GM18505 (cell line): ENCODE measurements at regions not wholly inside any gene's neighbourhood (a gene's known extent, or its start where the extent isn't known, plus 50 kb on each side); places are given as distances from the start of the nearest gene placed in this dataset.

ENCODE experiments used
- ATAC-seq: cut with Tn5 transposase; IDR thresholded peaks from one replicate; pipeline ENCODE4 v1.9.1; 2021; ENCODE audit not compliant: unreplicated experiment
- POLR2A ChIP-seq: IDR thresholded peaks from 4 replicates; pipeline ENCODE4 v1.6.1; 2011; ENCODE audit warnings: borderline replicate concordance; ENCODE audit not compliant: insufficient read depth, insufficient read length; ENCODE audit errors: extremely low read depth

DNA sequence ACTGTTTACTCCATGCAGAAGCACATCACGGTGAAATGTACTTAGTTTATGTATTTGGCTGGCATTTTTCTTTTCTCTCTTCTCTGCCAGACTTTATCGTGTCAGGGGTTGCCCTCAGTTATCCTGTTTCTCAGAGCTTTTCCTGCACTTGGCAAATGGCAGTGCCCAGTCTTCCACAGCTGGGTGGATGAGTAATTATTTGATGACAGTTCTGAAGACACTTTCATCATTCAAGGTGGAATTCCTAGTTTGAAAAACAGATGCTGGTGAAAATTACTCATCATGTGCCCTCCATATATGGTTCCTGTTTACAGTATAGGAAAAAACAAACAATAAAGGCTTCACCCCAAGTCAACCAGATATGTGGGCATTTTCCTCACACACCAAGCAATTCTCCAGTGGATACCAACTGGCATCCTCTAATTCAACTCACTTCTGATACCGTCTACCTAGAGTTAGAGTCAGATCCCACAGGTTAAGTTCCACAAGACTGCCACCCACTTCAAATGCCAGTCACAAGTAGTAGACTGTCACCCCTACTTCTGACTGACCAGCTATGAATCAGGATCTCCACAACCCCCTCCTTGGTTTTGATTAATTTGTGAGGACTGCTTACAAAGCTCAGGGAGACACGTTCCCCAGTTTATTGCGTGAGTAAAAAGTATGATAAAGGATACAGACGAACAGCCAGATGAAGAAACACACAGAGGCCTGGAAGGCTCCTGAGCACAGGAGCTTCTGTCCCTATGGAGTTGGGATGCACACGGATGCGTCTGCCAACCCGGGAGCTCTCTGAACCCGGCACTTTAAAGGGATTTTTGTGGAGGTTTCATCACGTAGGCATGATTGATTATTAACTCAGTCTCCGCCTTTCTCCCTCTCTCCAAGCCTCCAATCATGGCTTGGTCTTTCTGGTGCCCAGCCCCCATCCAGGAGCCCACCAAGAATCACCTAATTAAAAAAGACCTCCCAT lies 72.9 kb downstream of the CLDN34 start:
- no peak for TF ChIP-seq POLR2A
- no peak for ATAC-seq

- ATAC-seq = no peak
- TF ChIP-seq POLR2A = no peak
Observed at GRCh38 chrX:10040961-10041360, 73.8 kb downstream of the CLDN34 start.

DNA sequence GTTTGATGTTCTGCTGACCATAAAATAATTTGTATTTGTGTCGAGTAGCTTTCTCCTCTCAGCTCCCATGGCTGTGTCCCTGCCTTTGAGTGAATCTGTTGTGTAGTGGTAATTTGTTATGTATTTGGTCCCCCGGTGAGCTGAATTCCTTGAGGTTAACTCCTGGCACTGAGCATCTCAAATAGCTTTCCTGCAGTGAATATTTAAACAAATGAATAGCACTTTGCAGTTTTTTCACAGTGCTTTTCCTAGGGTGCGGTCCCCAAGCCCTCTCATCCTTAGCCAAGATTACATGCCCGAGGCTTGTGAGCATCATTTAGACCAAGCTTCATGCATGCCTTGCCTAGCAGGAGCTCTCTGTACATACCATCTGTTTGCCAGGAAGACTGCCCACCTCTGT lies 74.2 kb downstream of the CLDN34 start:
- ATAC-seq = no peak
- TF ChIP-seq POLR2A = no peak

DNA sequence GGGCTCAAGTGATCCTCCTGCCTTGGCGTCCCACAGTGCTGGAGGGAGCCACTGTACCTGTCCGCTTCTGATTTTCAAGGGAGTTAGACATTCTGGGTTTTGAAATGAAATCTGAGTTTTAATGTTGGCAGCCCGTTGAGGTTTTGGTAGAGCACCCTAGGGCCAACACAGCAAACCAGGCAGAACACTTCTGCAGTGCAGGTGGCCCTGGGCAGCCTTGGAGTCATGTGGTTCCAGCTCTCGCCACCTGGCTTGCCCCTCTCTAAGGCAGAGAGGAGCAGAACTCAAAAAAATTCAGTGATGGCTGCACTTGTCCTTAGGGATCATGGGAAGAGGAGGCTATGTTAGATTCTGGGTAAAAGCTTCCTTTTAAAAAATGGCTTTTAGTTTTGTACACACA lies 74.9 kb downstream of the CLDN34 start:
- no peak for TF ChIP-seq POLR2A
- no peak for ATAC-seq

- TF ChIP-seq POLR2A = no peak
- ATAC-seq = no peak
Observed at GRCh38 chrX:10043386-10043785, 76.2 kb downstream of the CLDN34 start.

DNA sequence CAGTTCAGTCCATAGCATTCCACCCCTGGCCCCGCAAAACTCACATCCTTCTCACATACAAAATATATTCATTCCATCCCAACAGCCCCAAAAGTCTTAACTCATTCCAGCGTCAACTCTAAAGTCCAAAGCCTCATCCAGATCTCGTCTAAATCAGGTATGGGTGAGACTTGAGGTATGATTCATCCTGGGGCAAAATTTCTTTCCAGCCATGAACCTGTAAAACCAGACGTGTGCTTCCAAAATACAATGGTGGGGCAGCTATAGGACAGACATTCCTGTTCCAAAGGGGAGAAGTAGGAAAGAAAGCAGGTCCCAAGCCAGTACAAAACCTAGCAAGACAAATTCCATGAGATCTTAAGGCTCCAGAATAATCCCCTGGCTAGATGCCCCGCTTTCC lies 76.9 kb downstream of the CLDN34 start:
- no peak for TF ChIP-seq POLR2A
- ATAC-seq = no peak

- ATAC-seq = no peak
- no peak for TF ChIP-seq POLR2A
Observed at GRCh38 chrX:10045327-10046000, 78.3 kb downstream of the CLDN34 start.

- ATAC-seq = no peak
- TF ChIP-seq POLR2A = no peak
Observed at GRCh38 chrX:10047133-10047532, 80.0 kb downstream of the CLDN34 start.

GRCh38 chrX:10047631-10048030 lies 80.5 kb downstream of the CLDN34 start:
- no peak for TF ChIP-seq POLR2A
- ATAC-seq = no peak

GRCh38 chrX:10048076-10048475 lies 80.9 kb downstream of the CLDN34 start:
- TF ChIP-seq POLR2A = no peak
- no peak for ATAC-seq

DNA sequence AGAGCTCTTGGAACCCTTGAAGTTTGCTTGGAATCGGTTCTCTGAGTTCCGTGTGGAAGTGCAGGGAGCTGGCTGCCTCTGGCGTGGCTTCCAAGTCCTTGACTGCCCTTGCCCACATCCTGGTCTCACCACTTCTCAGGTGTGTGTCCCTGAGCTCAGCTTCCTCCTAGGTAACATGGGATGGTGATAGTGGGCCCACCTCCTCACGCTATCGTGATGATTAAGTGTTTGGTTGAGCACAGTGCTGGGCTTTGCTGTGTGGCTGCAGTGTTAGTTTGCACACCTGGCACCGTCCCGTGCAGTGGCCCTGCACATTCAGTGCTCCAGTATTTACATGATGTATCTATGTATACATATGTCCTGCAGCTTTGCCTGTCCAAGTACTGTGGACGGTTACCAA lies 81.5 kb downstream of the CLDN34 start:
- no peak for ATAC-seq
- TF ChIP-seq POLR2A = no peak

- no peak for TF ChIP-seq POLR2A
Observed at GRCh38 chrX:10049236-10049635, 82.1 kb downstream of the CLDN34 start.

DNA sequence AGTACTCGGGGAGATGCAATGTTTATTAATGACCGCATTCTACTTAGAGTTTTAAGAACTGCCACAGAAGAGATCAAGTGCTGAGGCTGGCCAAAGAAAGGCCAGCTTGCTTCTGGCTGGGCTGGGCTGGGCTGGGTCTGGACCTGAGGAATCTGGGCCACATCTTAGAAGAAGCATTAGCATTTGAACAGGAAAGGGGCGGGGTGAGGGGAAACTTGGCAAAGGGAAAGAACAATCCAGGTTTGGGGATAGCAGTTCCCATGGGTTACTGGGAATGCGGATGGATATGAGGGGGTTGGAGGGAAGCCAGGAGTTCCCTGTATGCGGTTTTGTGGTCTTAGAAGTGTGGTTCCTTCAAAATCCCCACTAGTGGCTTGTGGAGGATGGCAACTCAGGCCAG lies 83.3 kb downstream of the CLDN34 start:
- ATAC-seq = no peak
- no peak for TF ChIP-seq POLR2A

More at GRCh38 chrX:10049236-10049635, 82.1 kb downstream of the CLDN34 start:
- no peak for ATAC-seq
